GM19372 (cell line): ENCODE measurements at regions not wholly inside any gene's neighbourhood (a gene's known extent, or its start where the extent isn't known, plus 50 kb on each side); places are given as distances from the start of the nearest gene placed in this dataset.
"Not testable (repeated sequence)": the region's sequence is repeated elsewhere in the genome, so short reads cannot be mapped to it uniquely, and the experiment has no call there.

Source experiments
- ATAC-seq: cut with Tn5 transposase; IDR thresholded peaks from one replicate; pipeline ENCODE4 v1.9.1; 2021; ENCODE audit warnings: mild to moderate bottlenecking, low read depth, moderate library complexity; ENCODE audit not compliant: unreplicated experiment

DNA sequence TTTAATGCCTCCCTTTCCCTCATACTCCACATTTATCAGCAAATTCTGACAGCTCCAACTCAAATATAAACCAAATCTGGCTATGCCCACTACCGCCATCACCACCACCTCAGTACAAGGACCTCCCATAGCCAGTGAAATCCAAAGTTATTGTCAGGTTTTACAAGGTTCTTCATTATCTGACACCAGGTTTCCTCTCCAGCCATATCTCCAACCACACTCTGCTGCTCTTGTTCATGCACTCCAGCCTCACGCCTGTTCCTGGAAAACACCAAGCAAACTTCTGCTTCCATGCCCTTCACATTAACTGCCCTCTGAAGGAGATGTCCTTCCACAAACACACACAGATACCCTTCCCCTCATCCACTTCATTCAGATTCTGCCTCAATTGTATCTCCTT is 102.2 kb upstream of the MIR17HG start:
- ATAC-seq: no peak

DNA sequence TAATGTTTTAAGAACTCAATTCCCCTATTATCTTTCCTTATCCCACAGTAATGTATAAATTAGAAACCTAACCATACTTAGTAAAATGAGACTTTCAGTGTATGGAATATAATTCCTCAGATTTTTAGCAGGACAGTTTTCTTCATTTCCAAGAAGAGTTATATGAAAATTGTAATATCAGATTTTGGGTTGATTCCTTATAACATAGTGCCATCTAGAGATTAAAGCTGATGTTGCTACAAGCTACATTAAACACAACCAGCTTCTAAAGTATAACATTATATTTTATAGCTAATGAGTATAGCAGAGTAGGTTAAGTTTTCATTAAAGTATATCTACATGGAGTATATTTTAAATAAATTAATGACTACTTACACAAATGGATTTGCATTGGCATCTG is 99.7 kb upstream of the MIR17HG start:
- ATAC-seq: no peak

DNA sequence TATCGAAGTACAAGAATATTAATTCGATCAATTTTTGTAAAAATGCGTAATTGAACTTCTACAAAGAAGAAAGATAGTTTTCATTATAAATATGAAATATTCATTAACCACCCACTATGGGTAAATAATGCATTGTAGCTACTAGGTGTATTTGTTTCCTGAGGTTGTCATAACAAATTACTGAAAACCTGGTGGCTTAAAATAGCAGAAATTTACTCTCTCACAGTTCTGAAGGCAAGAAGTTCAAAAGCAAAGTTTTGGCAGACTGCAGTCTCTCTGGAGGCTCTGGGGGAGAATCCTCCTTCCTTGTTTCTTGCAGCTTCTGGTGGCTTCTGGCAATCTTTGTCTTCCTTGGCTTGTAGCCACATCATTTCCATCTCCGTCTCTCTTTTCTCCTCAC is 99.2 kb upstream of the MIR17HG start:
- ATAC-seq: no peak

DNA sequence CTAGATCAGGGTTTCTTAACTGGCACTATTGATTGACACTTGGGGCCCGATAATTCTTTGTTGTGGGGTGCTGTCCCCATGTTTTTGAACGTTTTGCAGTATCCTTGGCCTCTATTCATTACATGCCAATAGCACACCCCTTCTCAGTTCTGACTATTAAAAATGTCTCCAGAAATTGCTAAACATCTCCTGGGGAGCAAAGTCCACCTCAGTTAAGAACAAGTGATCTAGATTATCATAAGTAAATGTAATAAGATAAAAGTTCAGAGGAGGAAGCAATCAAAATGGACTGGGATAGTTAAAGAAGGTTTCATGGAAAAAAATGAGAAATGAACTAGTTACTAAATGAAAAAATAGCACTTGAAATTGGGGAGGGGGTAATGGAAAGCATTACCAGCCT is 98.1 kb upstream of the MIR17HG start:
- no peak for ATAC-seq

DNA sequence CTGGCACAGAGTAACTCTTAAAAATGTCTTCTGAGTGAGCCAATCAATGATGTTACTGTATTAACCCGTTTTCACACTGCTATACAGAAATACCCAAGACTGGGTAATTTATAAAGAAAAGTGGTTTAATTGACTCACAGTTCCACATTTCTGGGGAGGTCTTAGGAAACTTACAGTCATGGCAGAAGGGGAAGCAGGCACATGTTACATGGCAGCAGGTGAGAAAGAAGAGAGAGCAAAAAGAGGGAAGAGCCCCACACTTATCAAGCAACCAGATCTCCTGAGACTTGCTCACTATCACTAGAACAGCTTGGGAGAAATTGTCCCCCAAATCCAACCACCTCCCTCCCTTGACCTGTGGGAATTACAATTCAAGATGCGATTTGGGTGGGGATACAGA is 97.6 kb upstream of the MIR17HG start:
- no peak for ATAC-seq

DNA sequence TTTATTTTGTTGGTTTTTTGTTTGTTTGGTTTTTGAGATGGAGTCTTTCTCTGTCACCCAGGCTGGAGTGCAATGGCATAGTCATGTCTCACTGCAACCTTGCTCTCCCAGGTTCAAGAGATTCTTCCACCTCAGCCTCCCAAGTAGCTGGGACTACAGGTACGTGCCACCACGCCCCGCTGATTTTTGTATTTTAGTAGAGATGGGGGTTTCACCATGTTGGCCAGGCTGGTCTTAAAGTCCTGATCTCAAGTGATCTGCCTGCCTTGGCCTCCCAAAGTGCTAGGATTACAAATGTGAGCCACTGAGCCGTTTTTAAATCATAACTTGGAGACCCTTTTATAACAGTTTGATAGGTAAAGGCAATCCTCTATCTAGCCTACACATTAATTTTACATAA is 95.9 kb upstream of the MIR17HG start:
- ATAC-seq: not testable (repeated sequence)

DNA sequence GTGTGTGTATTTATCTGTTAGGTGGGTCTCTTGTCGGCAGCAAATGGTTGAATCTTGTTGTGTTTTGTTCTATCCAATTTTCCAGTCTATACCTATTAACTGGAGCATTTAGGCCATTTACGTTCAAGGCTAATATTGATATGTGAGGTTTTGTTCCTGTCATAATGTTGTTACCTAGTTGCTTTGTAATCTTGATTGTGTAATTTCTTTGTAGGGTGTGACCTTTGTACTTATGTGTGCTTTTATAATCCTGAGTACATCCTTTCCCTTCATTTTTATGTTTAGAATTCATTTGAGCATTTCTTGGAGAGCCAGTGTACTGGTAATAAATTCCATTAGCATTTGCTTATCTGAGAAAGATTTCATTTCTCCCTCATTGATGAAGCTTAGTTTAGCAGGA is 83.0 kb upstream of the MIR17HG start:
- no peak for ATAC-seq

DNA sequence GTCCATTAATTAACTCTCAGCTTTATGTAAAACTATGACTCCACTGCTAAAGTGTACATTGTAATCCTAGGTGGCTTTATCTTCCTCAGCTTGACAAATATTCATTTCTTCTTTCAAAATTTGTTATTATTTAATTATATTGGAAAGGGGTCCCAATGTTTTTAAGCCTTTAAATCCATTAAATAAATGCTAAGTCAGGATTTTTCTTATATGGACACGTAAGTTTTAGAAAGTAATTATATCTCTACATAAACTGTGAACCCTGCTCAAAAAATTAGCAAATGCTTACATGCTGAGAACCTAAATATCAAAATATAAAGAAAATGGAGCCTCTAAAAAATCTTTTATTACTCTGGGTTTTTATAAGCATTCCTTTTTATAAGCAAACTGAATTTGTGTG is 78.2 kb upstream of the MIR17HG start:
- no peak for ATAC-seq

DNA sequence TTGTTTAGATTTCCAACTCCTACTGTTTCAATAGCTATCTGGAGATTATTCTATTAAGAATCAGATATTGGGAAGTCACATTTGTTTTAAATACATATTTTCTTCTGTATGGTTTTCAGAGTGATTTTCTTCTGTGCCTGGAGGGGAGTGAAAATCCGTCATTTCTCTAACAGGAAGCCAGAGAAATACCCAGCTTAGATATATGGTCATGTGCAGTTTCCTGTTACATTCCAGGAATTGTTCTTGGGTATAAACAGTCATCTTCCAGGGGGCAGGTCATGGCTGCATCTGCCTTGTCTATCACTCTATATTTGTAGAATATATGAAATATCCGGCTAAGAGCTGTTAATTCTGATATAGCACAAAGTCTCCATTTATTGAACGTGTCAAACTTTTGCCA is 77.5 kb upstream of the MIR17HG start:
- ATAC-seq: no peak

DNA sequence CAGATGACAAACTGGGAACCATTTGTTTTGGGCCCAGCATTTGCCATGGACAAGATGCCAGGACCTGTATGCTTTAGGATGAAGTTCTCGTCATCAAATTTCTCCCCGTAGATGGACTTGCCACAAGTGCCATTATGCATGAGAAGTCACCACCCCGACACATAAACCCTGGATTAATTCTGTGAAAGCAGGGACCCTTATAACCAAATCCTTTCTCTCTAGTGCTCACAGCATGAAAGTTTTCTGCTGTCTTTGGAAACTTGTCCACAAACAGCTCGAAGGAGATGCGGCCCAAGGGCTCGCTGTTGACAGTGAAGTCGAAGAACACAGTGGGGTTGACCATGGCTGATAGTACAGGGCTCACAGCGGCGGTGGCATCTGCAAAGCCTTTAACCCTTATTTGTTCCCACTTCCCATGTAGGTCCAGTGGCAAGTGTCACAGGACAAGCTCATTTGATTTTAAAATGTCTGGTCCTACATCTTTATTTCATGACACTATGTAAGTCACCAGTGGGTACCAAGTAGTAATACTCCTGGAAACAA is 75.2 kb upstream of the MIR17HG start:
- ATAC-seq: no peak

GRCh38 chr13:91273675-91274074 is 73.8 kb upstream of the MIR17HG start:
- ATAC-seq: no peak

DNA sequence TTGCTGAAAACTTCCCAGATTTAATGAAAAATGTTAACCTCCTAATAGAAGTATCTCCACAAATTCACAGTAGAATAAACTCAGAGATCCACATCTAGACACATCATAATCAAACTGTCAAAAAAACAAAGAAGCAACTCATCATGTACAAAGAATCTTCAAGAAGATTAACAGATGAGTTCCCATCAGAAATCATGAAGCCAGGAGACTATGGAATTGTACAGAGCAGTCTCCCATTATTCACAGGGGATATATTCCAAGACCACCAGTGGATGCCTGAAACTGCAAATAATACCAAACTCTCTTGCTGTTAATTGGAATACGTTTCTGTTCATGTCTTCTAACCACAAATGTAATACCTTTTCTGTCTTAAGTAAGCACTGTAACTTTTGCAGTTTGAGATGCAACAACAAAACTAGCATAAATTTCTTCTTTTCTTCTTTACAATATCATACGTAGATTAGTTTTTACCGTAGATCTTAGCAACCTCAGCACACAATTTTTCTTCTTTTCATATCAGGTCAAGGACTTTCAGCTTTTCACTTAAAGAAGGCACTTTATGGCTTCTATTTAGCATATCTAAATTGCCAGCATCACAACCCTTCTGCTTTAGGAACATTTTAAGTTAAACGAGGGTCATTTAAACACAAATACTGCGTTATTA is 70.3 kb upstream of the MIR17HG start:
- no peak for ATAC-seq

- ATAC-seq: no peak
Measured at GRCh38 chr13:91278291-91278690, 69.2 kb upstream of the MIR17HG start.

DNA sequence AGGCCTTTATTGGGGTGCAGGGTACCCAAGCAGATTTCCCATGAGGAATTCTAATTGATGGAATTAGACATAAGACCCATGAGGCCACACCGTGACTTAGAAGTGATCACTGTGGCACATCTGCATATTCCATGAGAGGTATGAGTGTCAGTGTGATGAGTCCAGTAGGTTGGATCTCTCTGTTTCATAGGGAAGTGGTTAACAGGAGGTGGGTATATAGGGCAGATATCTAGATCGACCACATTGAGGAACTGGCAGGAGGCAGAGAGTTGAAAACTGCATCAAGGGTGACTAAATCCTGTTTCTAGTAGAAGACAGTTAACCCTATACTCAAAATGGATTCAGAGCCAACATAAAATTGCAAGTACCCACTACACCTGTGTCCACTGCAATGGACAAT is 68.6 kb upstream of the MIR17HG start:
- ATAC-seq: no peak

GRCh38 chr13:91280801-91281200 is 66.7 kb upstream of the MIR17HG start:
- ATAC-seq: no peak

- no peak for ATAC-seq
Measured at GRCh38 chr13:91284335-91284734, 63.2 kb upstream of the MIR17HG start.

DNA sequence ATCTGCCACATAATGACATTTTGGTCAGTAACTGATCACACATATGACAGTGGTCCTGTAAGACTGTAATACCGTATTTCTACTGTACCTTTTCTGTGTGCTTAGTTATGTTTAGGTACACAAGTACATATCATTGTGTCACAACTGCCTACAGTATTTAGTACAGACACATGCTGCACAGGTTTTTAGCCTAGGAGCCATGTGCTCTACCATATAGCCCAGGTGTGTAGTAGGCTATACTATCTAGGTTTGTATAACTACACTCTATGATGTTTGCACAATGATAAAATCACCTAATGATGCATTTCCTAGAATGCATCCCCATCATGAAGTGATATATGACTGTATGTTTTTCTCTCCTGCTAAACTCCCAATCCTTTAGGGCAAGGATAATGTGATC is 61.2 kb upstream of the MIR17HG start:
- ATAC-seq: no peak

DNA sequence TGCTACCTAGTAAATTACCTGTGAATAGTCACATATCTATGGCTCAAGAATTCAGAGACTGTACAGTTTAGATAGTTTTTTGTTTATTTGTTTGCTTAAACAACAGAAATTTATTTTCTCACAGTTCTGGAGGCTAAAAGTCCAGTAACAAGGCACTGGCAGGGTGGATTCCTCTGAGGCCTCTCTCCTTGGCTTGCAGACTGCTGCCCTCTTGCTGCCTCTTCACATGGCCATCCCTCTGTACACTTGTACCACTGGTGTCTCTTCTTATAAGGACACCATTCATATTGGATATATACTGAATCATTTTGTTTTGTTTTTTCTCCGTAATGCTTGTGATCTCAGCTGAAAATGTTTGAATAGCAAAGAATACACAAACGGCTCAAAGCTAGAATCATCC is 56.4 kb upstream of the MIR17HG start:
- ATAC-seq: no peak

GRCh38 chr13:91292630-91293221 is 54.8 kb upstream of the MIR17HG start:
- no peak for ATAC-seq

GRCh38 chr13:91295712-91296410 is 51.6 kb upstream of the MIR17HG start:
- ATAC-seq: no peak

DNA sequence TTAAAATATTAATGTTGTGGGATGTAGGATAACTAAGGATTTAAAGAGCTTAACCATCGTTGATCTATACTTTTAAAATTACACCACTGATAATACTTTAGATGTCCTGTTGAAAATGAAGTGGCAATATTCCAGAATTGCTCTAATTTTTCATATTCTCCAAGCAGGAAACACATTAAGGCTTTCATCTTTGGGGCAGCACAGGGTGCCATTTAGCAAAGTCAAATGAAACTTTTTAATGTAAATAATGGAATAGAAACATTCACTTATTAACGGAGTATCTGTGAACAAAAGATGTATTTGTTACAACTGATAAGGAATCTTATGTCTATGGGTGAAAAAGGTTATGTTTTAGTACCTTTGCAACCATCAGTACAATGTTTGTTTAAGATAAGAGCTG is 50.0 kb upstream of the MIR17HG start:
- no peak for ATAC-seq
